K562 (cell line): ENCODE measurements at regions not wholly inside any gene's neighbourhood (a gene's known extent, or its start where the extent isn't known, plus 50 kb on each side); places are given as distances from the start of the nearest gene placed in this dataset.
A peak's percentile ranks its signal among the peaks of the same experiment; 100 is the strongest.

Experiments
- CBX3 ChIP-seq, 2 experiments: IDR thresholded peaks; 1 replicate in 1 of 2; 2 replicates in 1 of 2; pipeline ENCODE4 v1.6.1; 2012; ENCODE audit warnings: inconsistent platforms in 2 of 2, low read length in 2 of 2, borderline replicate concordance in 1 of 2, control low read depth in 1 of 2
- DPF2 ChIP-seq: fragments of 450-650 bp; IDR thresholded peaks from 2 replicates; pipeline ENCODE4 v1.6.1; 2016
- E2F3 ChIP-seq: fragments of 250-450 bp; sonication (Bioruptor Pico); IDR thresholded peaks from 2 replicates; pipeline ENCODE4 v1.4.0; 2020; ENCODE audit warnings: mild to moderate bottlenecking
- KLF16 ChIP-seq: IDR thresholded peaks from 2 replicates; pipeline ENCODE4 v1.6.1; 2016; ENCODE audit warnings: antibody characterized with exemption
- NFE2 ChIP-seq: IDR thresholded peaks from 2 replicates; pipeline ENCODE4 v1.6.1; 2014; ENCODE audit warnings: antibody characterized with exemption, low read depth
- PRPF4 ChIP-seq: fragments of 200-400 bp; formaldehyde crosslinking; IDR thresholded peaks from one replicate; pipeline ENCODE4 v1.6.1; 2017; ENCODE audit warnings: low read length, low read depth, mild to moderate bottlenecking; ENCODE audit not compliant: insufficient read depth, poor library complexity, severe bottlenecking
- ZNF175 ChIP-seq: fragments of 200-800 bp; sonication (Bioruptor generic); IDR thresholded peaks from 2 replicates; pipeline ENCODE4 v1.6.1; 2016; ENCODE audit warnings: low read depth, mild to moderate bottlenecking, missing genetic modification characterization, missing compliant biosample characterization
- ZNF316 ChIP-seq: fragments of 450-650 bp; IDR thresholded peaks from 2 replicates; pipeline ENCODE4 v1.6.1; 2016
- TF ChIP-seq, protein P1 (sequence below): fragments of 450-650 bp; IDR thresholded peaks from 2 replicates; pipeline ENCODE4 v1.6.1; 2016; ENCODE audit warnings: mild to moderate bottlenecking, moderate library complexity
- TF ChIP-seq, protein P2 (sequence below), 2 experiments: fragments of 200-800 bp in 1 of 2; sonication (Bioruptor generic) in 1 of 2; sonication (generic) in 1 of 2; formaldehyde crosslinking in 1 of 2; IDR thresholded peaks in 1 of 2; conservative IDR thresholded peaks in 1 of 2; 2 replicates each; pipeline versions ENCODE4 v1.5.0 to v1.6.1; 2016 to 2020; ENCODE audit warnings: missing compliant biosample characterization in 1 of 2, missing genetic modification characterization in 1 of 2, missing genetic modification reagents in 1 of 2
- TF ChIP-seq, protein P3 (sequence below): fragments of 450-650 bp; formaldehyde crosslinking; IDR thresholded peaks from 2 replicates; pipeline ENCODE4 v1.4.0; 2022; ENCODE audit warnings: missing genetic modification characterization

DNA sequence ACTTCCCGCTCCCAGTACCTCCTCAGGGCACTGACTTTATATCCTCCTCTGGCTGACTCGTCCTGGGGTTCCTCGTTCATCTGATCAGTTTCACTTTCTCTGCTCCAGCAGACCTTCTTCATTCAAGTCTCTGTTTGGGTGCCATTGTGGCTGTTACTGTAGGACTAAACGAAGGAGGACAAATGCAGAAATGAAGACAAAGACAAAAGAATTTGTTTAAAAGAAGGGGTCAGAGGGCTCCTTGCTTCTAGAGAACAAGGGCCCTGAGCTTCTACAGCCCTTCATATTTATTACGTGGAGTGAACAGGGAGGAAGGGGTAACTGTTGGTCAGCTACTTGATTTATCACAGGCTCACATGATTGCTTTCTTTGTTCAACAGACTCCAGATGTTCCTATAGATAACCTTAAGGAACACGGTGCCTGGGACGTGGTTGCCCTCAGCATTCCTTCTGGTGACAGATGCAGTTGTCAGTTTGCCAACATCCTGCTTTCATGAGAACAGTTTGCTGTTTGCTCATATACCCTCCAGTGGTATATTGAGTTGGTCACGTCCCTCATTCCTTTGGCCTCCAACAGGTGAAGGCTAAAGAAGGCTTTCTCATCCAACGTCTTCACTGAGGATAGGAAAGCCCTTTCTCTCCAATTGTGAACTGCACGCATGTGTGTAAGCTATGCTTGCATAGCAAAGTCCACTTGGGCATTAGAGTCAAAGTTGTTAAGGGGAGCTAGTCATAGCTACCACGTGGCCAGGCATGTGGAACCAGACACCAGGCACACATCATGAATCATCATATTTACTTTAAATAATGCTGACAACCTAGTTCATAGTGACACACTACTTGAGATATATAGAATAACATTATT is 69.1 kb upstream of the BTN3A2 start (continued):
- TF ChIP-seq, protein P1, sequence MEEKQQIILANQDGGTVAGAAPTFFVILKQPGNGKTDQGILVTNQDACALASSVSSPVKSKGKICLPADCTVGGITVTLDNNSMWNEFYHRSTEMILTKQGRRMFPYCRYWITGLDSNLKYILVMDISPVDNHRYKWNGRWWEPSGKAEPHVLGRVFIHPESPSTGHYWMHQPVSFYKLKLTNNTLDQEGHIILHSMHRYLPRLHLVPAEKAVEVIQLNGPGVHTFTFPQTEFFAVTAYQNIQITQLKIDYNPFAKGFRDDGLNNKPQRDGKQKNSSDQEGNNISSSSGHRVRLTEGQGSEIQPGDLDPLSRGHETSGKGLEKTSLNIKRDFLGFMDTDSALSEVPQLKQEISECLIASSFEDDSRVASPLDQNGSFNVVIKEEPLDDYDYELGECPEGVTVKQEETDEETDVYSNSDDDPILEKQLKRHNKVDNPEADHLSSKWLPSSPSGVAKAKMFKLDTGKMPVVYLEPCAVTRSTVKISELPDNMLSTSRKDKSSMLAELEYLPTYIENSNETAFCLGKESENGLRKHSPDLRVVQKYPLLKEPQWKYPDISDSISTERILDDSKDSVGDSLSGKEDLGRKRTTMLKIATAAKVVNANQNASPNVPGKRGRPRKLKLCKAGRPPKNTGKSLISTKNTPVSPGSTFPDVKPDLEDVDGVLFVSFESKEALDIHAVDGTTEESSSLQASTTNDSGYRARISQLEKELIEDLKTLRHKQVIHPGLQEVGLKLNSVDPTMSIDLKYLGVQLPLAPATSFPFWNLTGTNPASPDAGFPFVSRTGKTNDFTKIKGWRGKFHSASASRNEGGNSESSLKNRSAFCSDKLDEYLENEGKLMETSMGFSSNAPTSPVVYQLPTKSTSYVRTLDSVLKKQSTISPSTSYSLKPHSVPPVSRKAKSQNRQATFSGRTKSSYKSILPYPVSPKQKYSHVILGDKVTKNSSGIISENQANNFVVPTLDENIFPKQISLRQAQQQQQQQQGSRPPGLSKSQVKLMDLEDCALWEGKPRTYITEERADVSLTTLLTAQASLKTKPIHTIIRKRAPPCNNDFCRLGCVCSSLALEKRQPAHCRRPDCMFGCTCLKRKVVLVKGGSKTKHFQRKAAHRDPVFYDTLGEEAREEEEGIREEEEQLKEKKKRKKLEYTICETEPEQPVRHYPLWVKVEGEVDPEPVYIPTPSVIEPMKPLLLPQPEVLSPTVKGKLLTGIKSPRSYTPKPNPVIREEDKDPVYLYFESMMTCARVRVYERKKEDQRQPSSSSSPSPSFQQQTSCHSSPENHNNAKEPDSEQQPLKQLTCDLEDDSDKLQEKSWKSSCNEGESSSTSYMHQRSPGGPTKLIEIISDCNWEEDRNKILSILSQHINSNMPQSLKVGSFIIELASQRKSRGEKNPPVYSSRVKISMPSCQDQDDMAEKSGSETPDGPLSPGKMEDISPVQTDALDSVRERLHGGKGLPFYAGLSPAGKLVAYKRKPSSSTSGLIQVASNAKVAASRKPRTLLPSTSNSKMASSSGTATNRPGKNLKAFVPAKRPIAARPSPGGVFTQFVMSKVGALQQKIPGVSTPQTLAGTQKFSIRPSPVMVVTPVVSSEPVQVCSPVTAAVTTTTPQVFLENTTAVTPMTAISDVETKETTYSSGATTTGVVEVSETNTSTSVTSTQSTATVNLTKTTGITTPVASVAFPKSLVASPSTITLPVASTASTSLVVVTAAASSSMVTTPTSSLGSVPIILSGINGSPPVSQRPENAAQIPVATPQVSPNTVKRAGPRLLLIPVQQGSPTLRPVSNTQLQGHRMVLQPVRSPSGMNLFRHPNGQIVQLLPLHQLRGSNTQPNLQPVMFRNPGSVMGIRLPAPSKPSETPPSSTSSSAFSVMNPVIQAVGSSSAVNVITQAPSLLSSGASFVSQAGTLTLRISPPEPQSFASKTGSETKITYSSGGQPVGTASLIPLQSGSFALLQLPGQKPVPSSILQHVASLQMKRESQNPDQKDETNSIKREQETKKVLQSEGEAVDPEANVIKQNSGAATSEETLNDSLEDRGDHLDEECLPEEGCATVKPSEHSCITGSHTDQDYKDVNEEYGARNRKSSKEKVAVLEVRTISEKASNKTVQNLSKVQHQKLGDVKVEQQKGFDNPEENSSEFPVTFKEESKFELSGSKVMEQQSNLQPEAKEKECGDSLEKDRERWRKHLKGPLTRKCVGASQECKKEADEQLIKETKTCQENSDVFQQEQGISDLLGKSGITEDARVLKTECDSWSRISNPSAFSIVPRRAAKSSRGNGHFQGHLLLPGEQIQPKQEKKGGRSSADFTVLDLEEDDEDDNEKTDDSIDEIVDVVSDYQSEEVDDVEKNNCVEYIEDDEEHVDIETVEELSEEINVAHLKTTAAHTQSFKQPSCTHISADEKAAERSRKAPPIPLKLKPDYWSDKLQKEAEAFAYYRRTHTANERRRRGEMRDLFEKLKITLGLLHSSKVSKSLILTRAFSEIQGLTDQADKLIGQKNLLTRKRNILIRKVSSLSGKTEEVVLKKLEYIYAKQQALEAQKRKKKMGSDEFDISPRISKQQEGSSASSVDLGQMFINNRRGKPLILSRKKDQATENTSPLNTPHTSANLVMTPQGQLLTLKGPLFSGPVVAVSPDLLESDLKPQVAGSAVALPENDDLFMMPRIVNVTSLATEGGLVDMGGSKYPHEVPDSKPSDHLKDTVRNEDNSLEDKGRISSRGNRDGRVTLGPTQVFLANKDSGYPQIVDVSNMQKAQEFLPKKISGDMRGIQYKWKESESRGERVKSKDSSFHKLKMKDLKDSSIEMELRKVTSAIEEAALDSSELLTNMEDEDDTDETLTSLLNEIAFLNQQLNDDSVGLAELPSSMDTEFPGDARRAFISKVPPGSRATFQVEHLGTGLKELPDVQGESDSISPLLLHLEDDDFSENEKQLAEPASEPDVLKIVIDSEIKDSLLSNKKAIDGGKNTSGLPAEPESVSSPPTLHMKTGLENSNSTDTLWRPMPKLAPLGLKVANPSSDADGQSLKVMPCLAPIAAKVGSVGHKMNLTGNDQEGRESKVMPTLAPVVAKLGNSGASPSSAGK, result peak; percentile 99
- TF ChIP-seq DPF2, result peak; percentile 97
- peak in 1 of 2 experiments; percentile 94; a peak in 1 of 3 replicates for TF ChIP-seq CBX3 (IDR thresholded peaks at IDR 0.05; ENCODE audit: borderline replicate concordance in 1 of 2, low read length in 2 of 2)
- TF ChIP-seq PRPF4, result no peak
- TF ChIP-seq ZNF175, result peak; percentile 94
- peak; percentile 99 for TF ChIP-seq ZNF316
- peak; percentile 74 for TF ChIP-seq NFE2
- TF ChIP-seq, protein P2, sequence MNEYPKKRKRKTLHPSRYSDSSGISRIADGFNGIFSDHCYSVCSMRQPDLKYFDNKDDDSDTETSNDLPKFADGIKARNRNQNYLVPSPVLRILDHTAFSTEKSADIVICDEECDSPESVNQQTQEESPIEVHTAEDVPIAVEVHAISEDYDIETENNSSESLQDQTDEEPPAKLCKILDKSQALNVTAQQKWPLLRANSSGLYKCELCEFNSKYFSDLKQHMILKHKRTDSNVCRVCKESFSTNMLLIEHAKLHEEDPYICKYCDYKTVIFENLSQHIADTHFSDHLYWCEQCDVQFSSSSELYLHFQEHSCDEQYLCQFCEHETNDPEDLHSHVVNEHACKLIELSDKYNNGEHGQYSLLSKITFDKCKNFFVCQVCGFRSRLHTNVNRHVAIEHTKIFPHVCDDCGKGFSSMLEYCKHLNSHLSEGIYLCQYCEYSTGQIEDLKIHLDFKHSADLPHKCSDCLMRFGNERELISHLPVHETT (CRISPR knock-in tag; conservative IDR thresholded peaks at IDR 0.05 in 1 of 2, IDR thresholded peaks at IDR 0.05 in 1 of 2), result peak in 1 of 2 experiments; percentile 80; a peak in 1 of 4 replicates
- TF ChIP-seq E2F3, result peak; percentile 6; the same call in 1 of the 2 replicates
- TF ChIP-seq KLF16, result peak; percentile 95
- TF ChIP-seq, protein P3, sequence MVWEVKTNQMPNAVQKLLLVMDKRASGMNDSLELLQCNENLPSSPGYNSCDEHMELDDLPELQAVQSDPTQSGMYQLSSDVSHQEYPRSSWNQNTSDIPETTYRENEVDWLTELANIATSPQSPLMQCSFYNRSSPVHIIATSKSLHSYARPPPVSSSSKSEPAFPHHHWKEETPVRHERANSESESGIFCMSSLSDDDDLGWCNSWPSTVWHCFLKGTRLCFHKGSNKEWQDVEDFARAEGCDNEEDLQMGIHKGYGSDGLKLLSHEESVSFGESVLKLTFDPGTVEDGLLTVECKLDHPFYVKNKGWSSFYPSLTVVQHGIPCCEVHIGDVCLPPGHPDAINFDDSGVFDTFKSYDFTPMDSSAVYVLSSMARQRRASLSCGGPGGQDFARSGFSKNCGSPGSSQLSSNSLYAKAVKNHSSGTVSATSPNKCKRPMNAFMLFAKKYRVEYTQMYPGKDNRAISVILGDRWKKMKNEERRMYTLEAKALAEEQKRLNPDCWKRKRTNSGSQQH (CRISPR knock-in tag), result peak; percentile 4; the same call in 1 of the 2 replicates
